ENCODE measurements at regions not wholly inside any gene's neighbourhood (a gene's known extent, or its start where the extent isn't known, plus 50 kb on each side); places are given as distances from the start of the nearest gene placed in this dataset.

DNA sequence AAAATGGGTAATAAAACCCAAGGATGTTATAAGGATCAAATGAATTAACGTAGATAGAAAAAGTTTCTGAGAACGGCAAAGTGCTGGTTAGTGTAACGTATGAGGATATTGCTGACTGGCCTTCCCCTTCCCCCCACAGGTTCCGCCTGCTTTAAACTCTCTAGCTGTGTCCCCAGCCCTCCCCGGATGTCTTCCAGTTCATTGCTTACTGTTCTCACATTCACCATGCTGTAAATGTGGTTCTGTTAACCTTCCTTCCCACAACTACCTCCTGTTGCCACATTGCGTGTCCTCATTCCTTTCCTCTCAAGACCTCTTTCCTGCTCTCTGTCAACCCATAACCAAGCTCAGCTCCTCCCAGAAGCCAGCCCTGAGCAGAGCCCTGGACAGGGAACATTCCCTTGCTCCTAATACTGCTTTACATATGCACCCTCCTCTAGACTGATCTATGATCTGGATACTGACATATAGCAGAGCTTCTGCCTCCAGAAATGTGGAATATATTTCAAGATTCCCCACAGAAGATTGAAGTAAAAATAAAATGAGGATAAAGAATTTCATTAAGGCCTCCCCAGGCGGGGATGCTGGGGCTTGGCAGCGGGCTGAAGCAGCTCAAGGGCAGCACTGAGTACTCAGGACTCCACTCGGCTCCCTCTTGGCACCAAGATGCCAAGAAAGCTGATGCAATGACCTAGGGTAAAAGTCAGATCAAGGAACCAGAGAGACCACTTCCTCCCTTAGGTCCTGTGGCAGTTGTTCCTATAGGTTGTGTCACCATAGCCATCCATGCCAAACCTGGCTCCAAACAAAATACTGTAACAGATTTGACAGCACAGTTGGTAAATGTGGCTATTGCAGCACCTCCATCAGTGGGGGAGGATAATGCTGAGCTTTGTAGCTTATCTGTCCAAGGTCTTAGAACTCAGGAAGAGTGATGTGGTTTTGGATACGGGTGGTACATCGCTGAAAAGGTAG, 136.4 kb upstream of the PIK3C3 start:
- no peaks in the 10 kb centered on the region for H3K36me3 Mint-ChIP-seq
- TF ChIP-seq, protein P1, sequence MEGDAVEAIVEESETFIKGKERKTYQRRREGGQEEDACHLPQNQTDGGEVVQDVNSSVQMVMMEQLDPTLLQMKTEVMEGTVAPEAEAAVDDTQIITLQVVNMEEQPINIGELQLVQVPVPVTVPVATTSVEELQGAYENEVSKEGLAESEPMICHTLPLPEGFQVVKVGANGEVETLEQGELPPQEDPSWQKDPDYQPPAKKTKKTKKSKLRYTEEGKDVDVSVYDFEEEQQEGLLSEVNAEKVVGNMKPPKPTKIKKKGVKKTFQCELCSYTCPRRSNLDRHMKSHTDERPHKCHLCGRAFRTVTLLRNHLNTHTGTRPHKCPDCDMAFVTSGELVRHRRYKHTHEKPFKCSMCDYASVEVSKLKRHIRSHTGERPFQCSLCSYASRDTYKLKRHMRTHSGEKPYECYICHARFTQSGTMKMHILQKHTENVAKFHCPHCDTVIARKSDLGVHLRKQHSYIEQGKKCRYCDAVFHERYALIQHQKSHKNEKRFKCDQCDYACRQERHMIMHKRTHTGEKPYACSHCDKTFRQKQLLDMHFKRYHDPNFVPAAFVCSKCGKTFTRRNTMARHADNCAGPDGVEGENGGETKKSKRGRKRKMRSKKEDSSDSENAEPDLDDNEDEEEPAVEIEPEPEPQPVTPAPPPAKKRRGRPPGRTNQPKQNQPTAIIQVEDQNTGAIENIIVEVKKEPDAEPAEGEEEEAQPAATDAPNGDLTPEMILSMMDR (IDR thresholded peaks at IDR 0.05): no peak
- Histone ChIP-seq H3K27me3 (ENCODE audit: control insufficient read depth, insufficient read depth, low read length) (no peaks in the 10 kb centered on the region), H3K36me3 (ENCODE audit: control insufficient read depth, insufficient read depth, low read length) (no peaks in the 10 kb centered on the region), H3K4me3 (ENCODE audit: low read length) (no peak overlapping the region), H3K4me1 (ENCODE audit: control insufficient read depth, insufficient read depth, low read length) (no peaks in the 10 kb centered on the region), H3K9me3 (ENCODE audit: control insufficient read depth, insufficient read depth, low read length) (no peaks in the 10 kb centered on the region), H3K27ac (ENCODE audit: low read length) (no peak overlapping the region)
- no peak for DNase-seq
- H3K4me3 Mint-ChIP-seq: no peak overlapping the region
- no peak overlapping the region for H3K27ac Mint-ChIP-seq
- H3K9me3 Mint-ChIP-seq: peaks cover 2 to 8% of the 10 kb centered on the region in 2 donors
- no peaks in the 10 kb centered on the region for H3K4me1 Mint-ChIP-seq
- WGBS (ENCODE audit: insufficient coverage): 79% methylated on average over 10 of the region's 11 CpGs
- H3K27me3 Mint-ChIP-seq (ENCODE audit: low read depth in 2 of 2): no peaks in the 10 kb centered on the region
- intact Hi-C loops (cut with micrococcal nuclease): no loop called here
- no peak for ATAC-seq

DNA sequence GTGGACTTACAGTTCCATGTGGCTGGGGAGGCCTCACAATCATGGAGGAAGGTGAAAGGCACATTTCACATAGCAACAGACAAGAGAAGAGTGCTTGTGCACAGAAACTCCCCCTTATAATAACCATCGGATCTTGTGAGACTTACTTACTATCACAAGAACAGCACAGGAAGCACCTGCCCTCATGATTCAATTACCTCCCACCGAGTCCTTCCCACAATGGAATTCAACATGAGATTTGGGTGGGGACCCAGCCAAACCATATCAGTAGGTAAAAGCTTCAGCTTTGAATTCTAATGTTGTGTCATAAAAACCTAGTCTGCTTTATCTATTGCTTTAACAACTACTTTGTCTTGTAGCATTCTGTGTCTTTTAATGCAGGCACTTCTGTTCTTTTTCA, 140.4 kb upstream of the PIK3C3 start:
- Histone ChIP-seq H3K4me3 (ENCODE audit: low read length) (no peak overlapping the region), H3K27me3 (ENCODE audit: control insufficient read depth, insufficient read depth, low read length) (no peaks in the 10 kb centered on the region), H3K27ac (ENCODE audit: low read length) (no peak overlapping the region), H3K36me3 (ENCODE audit: control insufficient read depth, insufficient read depth, low read length) (no peaks in the 10 kb centered on the region), H3K4me1 (ENCODE audit: control insufficient read depth, insufficient read depth, low read length) (no peaks in the 10 kb centered on the region), H3K9me3 (ENCODE audit: control insufficient read depth, insufficient read depth, low read length) (no peaks in the 10 kb centered on the region)
- H3K9me3 Mint-ChIP-seq: peaks cover 5 to 7% of the 10 kb centered on the region in 2 donors
- intact Hi-C loops (cut with micrococcal nuclease): no loop called here
- no peaks in the 10 kb centered on the region for H3K27me3 Mint-ChIP-seq (ENCODE audit: low read depth in 2 of 2)
- TF ChIP-seq, protein P1 (IDR thresholded peaks at IDR 0.05): no peak
- ATAC-seq: no peak
- H3K4me1 Mint-ChIP-seq: no peaks in the 10 kb centered on the region
- no peaks in the 10 kb centered on the region for H3K36me3 Mint-ChIP-seq
- H3K27ac Mint-ChIP-seq: no peak overlapping the region
- H3K4me3 Mint-ChIP-seq: no peak overlapping the region
- DNase-seq: no peak
- 59% methylated on average over 2 of the region's 2 CpGs for WGBS (ENCODE audit: insufficient coverage)

DNA sequence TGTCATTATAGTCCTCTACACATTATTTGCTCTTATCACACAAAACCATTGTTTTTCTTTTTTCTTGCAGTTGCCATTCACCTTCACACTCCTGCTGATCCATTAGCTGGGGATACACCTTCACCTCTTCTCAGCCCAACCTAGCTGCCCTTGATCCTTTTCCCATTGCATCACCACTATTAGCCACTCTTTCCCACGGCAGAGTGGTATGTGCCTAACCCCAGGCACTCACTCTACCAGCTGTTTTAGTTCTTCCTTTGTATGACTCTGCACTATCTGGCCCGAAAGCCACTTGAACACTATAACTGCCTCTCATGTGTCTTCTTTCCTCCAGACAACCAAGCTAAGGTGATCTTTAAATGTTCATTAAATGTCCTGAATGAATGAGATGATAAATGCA, 145.4 kb upstream of the PIK3C3 start:
- no peaks in the 10 kb centered on the region for H3K4me1 ChIP-seq (ENCODE audit: control insufficient read depth, insufficient read depth, low read length)
- H3K9me3 Mint-ChIP-seq: peaks cover 3 to 8% of the 10 kb centered on the region in 2 donors
- TF ChIP-seq, protein P1 (IDR thresholded peaks at IDR 0.05): no peak
- H3K4me1 Mint-ChIP-seq: no peaks in the 10 kb centered on the region
- no peak overlapping the region for H3K4me3 ChIP-seq (ENCODE audit: low read length)
- DNase-seq: no peak
- no peak for ATAC-seq
- no peak overlapping the region for H3K27ac ChIP-seq (ENCODE audit: low read length)
- no peak overlapping the region for H3K27ac Mint-ChIP-seq
- H3K9me3 ChIP-seq (ENCODE audit: control insufficient read depth, insufficient read depth, low read length): no peaks in the 10 kb centered on the region
- intact Hi-C loops (cut with micrococcal nuclease): no loop called here
- WGBS (ENCODE audit: insufficient coverage): 27% methylated on average over 1 of the region's 2 CpGs
- H3K27me3 ChIP-seq (ENCODE audit: control insufficient read depth, insufficient read depth, low read length): no peaks in the 10 kb centered on the region
- H3K4me3 Mint-ChIP-seq: no peak overlapping the region
- H3K27me3 Mint-ChIP-seq (ENCODE audit: low read depth in 2 of 2): no peaks in the 10 kb centered on the region
- H3K36me3 ChIP-seq (ENCODE audit: control insufficient read depth, insufficient read depth, low read length): no peaks in the 10 kb centered on the region
- no peaks in the 10 kb centered on the region for H3K36me3 Mint-ChIP-seq
